Mesenchymal stem cell (in vitro differentiated cells and primary cell): ENCODE measurements at regions not wholly inside any gene's neighbourhood (a gene's known extent, or its start where the extent isn't known, plus 50 kb on each side); places are given as distances from the start of the nearest gene placed in this dataset.

Source experiments
- DNase-seq: peaks from one replicate; pipeline ENCODE4 v3.0.0-alpha.2; 2013
- H2AFZ ChIP-seq: one replicate; pipeline ENCODE4 v1.6.1; 2013; ENCODE audit warnings: low read depth, mild to moderate bottlenecking, control low read depth, inconsistent platforms, low read length, moderate library complexity
- H2AK5ac ChIP-seq: 2 replicates; pipeline ENCODE4 v1.6.1; 2013; ENCODE audit warnings: low read length, moderate library complexity, mild to moderate bottlenecking, inconsistent platforms; ENCODE audit not compliant: severe bottlenecking
- H2BK120ac ChIP-seq: one replicate; pipeline ENCODE4 v1.6.1; 2013; ENCODE audit warnings: low read depth, mild to moderate bottlenecking, inconsistent platforms, low read length, moderate library complexity
- H2BK12ac ChIP-seq, 2 experiments: one replicate each; pipeline ENCODE4 v1.6.1; 2013; ENCODE audit warnings: inconsistent platforms in 2 of 2, low read length in 2 of 2, mild to moderate bottlenecking in 2 of 2, moderate library complexity in 2 of 2, control low read depth in 1 of 2
- H2BK15ac ChIP-seq: one replicate; pipeline ENCODE4 v1.6.1; 2013; ENCODE audit warnings: mild to moderate bottlenecking, low read depth, inconsistent platforms; ENCODE audit not compliant: poor library complexity, severe bottlenecking
- H2BK5ac ChIP-seq: 2 replicates; pipeline ENCODE4 v1.6.1; 2013; ENCODE audit warnings: low read depth, mild to moderate bottlenecking, low read length, control low read depth, inconsistent platforms; ENCODE audit not compliant: poor library complexity, severe bottlenecking
- H3K14ac ChIP-seq, 2 experiments: one replicate each; pipeline ENCODE4 v1.6.1; 2013; ENCODE audit warnings: inconsistent platforms in 2 of 2, low read length in 2 of 2, control low read depth in 1 of 2, mild to moderate bottlenecking in 1 of 2, moderate library complexity in 1 of 2
- H3K18ac ChIP-seq, 2 experiments: one replicate each; pipeline ENCODE4 v1.6.1; 2013; ENCODE audit warnings: inconsistent platforms in 2 of 2, low read length in 2 of 2, control low read depth in 1 of 2, low read depth in 1 of 2, mild to moderate bottlenecking in 1 of 2
- H3K23ac ChIP-seq, 2 experiments: one replicate each; pipeline ENCODE4 v1.6.1; 2013; ENCODE audit warnings: inconsistent platforms in 2 of 2, low read length in 2 of 2, mild to moderate bottlenecking in 2 of 2, moderate library complexity in 2 of 2, control low read depth in 1 of 2
- H3K27ac ChIP-seq: 2 replicates; pipeline ENCODE4 v1.5.1; 2013; ENCODE audit warnings: mild to moderate bottlenecking, moderate library complexity, low read length, control low read depth, inconsistent platforms; ENCODE audit not compliant: poor library complexity, severe bottlenecking
- H3K27me3 ChIP-seq, 2 experiments: 2 replicates each; pipeline versions ENCODE4 v1.6.1 to v1.7.0; 2013; ENCODE audit warnings: low read length in 2 of 2, mild to moderate bottlenecking in 2 of 2, moderate library complexity in 2 of 2, control low read depth in 1 of 2, inconsistent platforms in 1 of 2; ENCODE audit not compliant: control insufficient read depth in 1 of 2, insufficient read depth in 1 of 2
- H3K36me3 ChIP-seq, 2 experiments: 2 replicates each; pipeline versions ENCODE4 v1.6.1 to v1.7.0; 2013; ENCODE audit warnings: low read length in 2 of 2, control low read depth in 1 of 2, inconsistent platforms in 1 of 2, low read depth in 1 of 2, mild to moderate bottlenecking in 1 of 2; ENCODE audit not compliant: insufficient read depth in 2 of 2, control insufficient read depth in 1 of 2
- H3K4ac ChIP-seq, 2 experiments: one replicate each; pipeline ENCODE4 v1.6.1; 2013; ENCODE audit warnings: inconsistent platforms in 2 of 2, low read length in 2 of 2, mild to moderate bottlenecking in 2 of 2, moderate library complexity in 2 of 2, control low read depth in 1 of 2, low read depth in 1 of 2
- H3K4me1 ChIP-seq: 2 replicates; pipeline ENCODE4 v1.6.1; 2013; ENCODE audit warnings: low read depth, low read length, control low read depth; ENCODE audit not compliant: control insufficient read depth, insufficient read depth
- H3K4me2 ChIP-seq: 2 replicates; pipeline ENCODE4 v1.6.1; 2013; ENCODE audit warnings: low read length, mild to moderate bottlenecking, inconsistent platforms; ENCODE audit not compliant: poor library complexity, severe bottlenecking
- H3K4me3 ChIP-seq, 2 experiments: 2 replicates each; pipeline versions ENCODE4 v1.5.1 to v1.7.0; 2013; ENCODE audit warnings: low read length in 2 of 2, mild to moderate bottlenecking in 2 of 2, control low read depth in 1 of 2, low read depth in 1 of 2; ENCODE audit not compliant: insufficient read depth in 1 of 2
- H3K79me1 ChIP-seq: replicated peaks from 2 replicates; pipeline ENCODE4 v1.6.1; 2013; ENCODE audit warnings: mild to moderate bottlenecking, control low read depth, low read length, inconsistent platforms; ENCODE audit not compliant: poor library complexity, severe bottlenecking
- H3K9ac ChIP-seq: 2 replicates; pipeline ENCODE4 v1.7.0; 2013; ENCODE audit warnings: mild to moderate bottlenecking, low read length, moderate library complexity
- H3K9me3 ChIP-seq: 2 replicates; pipeline ENCODE4 v1.7.0; 2013; ENCODE audit warnings: mild to moderate bottlenecking, low read length; ENCODE audit not compliant: control insufficient read depth
- H4K8ac ChIP-seq: one replicate; pipeline ENCODE4 v1.6.1; 2013; ENCODE audit warnings: inconsistent platforms, mild to moderate bottlenecking, low read length, moderate library complexity
- H4K91ac ChIP-seq: one replicate; pipeline ENCODE4 v1.6.1; 2013; ENCODE audit warnings: mild to moderate bottlenecking, low read length, inconsistent platforms
- WGBS: methylation state at CpG from one replicate; pipeline ENCODE4 v1.1.7; 2013; ENCODE audit warnings: mixed read lengths; 5-methylcytosine and 5-hydroxymethylcytosine counted together

GRCh38 chr2:150165988-150166312, 321.5 kb downstream of the RND3 start:
- WGBS = 100% methylated on average over 1 of the region's 1 CpG
- H3K4me3 ChIP-seq = no peak overlapping the region
- H3K36me3 ChIP-seq = no peaks in the 10 kb centered on the region
- H3K23ac ChIP-seq = no peak overlapping the region
- no peak overlapping the region for H2BK15ac ChIP-seq
- H3K9ac ChIP-seq = no peak overlapping the region
- no peak overlapping the region for H2BK120ac ChIP-seq
- H3K14ac ChIP-seq = no peak overlapping the region
- H3K4ac ChIP-seq = no peak overlapping the region
- H3K4me2 ChIP-seq = no peak overlapping the region
- no peaks in the 10 kb centered on the region for H3K27me3 ChIP-seq
- H2BK5ac ChIP-seq = no peak overlapping the region
- H2BK12ac ChIP-seq = peak overlapping the region in 1 of 2 experiments; percentile 4
- H4K91ac ChIP-seq = peak overlapping the region; percentile 34
- H2AK5ac ChIP-seq = peak overlapping the region; percentile 58
- no peak overlapping the region for H4K8ac ChIP-seq
- no peaks in the 10 kb centered on the region for H3K9me3 ChIP-seq
- no peak for DNase-seq
- no peaks in the 10 kb centered on the region for H3K79me1 ChIP-seq
- no peak overlapping the region for H3K27ac ChIP-seq
- H3K4me1 ChIP-seq = peaks cover under 1% of the 10 kb centered on the region
- H3K18ac ChIP-seq = peak overlapping the region; percentile 37 to 44
- H2AFZ ChIP-seq = no peak overlapping the region

GRCh38 chr2:150165442-150165841, 322.0 kb downstream of the RND3 start:
- no peak overlapping the region for H4K91ac ChIP-seq
- no peaks in the 10 kb centered on the region for H3K27me3 ChIP-seq
- no peak overlapping the region for H3K4me3 ChIP-seq
- H3K36me3 ChIP-seq = no peaks in the 10 kb centered on the region
- WGBS = 97% methylated on average over 5 of the region's 6 CpGs
- H4K8ac ChIP-seq = no peak overlapping the region
- H2BK5ac ChIP-seq = no peak overlapping the region
- no peak for DNase-seq
- H3K79me1 ChIP-seq = no peaks in the 10 kb centered on the region
- H3K9ac ChIP-seq = no peak overlapping the region
- no peak overlapping the region for H3K23ac ChIP-seq
- H2AFZ ChIP-seq = no peak overlapping the region
- H3K4ac ChIP-seq = no peak overlapping the region
- H2AK5ac ChIP-seq = no peak overlapping the region
- no peak overlapping the region for H3K4me2 ChIP-seq
- no peak overlapping the region for H2BK120ac ChIP-seq
- no peak overlapping the region for H2BK12ac ChIP-seq
- no peak overlapping the region for H3K14ac ChIP-seq
- no peak overlapping the region for H2BK15ac ChIP-seq
- no peak overlapping the region for H3K18ac ChIP-seq
- no peaks in the 10 kb centered on the region for H3K4me1 ChIP-seq
- H3K9me3 ChIP-seq = no peaks in the 10 kb centered on the region
- no peak overlapping the region for H3K27ac ChIP-seq

GRCh38 chr2:150162241-150162942, 325.1 kb downstream of the RND3 start:
- no peak overlapping the region for H2BK120ac ChIP-seq
- H2AFZ ChIP-seq = no peak overlapping the region
- no peak overlapping the region for H2BK5ac ChIP-seq
- H3K9ac ChIP-seq = no peak overlapping the region
- H2BK15ac ChIP-seq = no peak overlapping the region
- H3K4ac ChIP-seq = no peak overlapping the region
- no peaks in the 10 kb centered on the region for H3K4me1 ChIP-seq
- no peak overlapping the region for H3K14ac ChIP-seq
- no peak overlapping the region for H2BK12ac ChIP-seq
- no peak overlapping the region for H3K23ac ChIP-seq
- H3K79me1 ChIP-seq = no peaks in the 10 kb centered on the region
- H3K4me2 ChIP-seq = no peak overlapping the region
- H3K27ac ChIP-seq = no peak overlapping the region
- no peak overlapping the region for H3K18ac ChIP-seq
- no peak for DNase-seq
- no peak overlapping the region for H3K4me3 ChIP-seq
- H2AK5ac ChIP-seq = no peak overlapping the region
- H4K8ac ChIP-seq = no peak overlapping the region
- H4K91ac ChIP-seq = no peak overlapping the region
- no peaks in the 10 kb centered on the region for H3K36me3 ChIP-seq
- H3K9me3 ChIP-seq = no peaks in the 10 kb centered on the region
- no peaks in the 10 kb centered on the region for H3K27me3 ChIP-seq
- 92% methylated on average over 6 of the region's 6 CpGs for WGBS

GRCh38 chr2:150160058-150160457, 327.4 kb downstream of the RND3 start:
- Histone ChIP-seq H3K27ac (no peak overlapping the region), H3K36me3 (no peaks in the 10 kb centered on the region), H3K4me3 (no peak overlapping the region), H2BK5ac (no peak overlapping the region), H3K4me2 (no peak overlapping the region), H3K4me1 (peaks cover 2% of the 10 kb centered on the region), H4K8ac (no peak overlapping the region), H3K4ac (no peak overlapping the region), H2BK120ac (no peak overlapping the region), H4K91ac (no peak overlapping the region), H3K79me1 (no peaks in the 10 kb centered on the region), H2BK12ac (no peak overlapping the region), H2BK15ac (no peak overlapping the region), H3K23ac (no peak overlapping the region), H2AK5ac (no peak overlapping the region), H3K18ac (no peak overlapping the region), H3K9ac (no peak overlapping the region), H2AFZ (no peak overlapping the region), H3K14ac (no peak overlapping the region), H3K9me3 (no peaks in the 10 kb centered on the region), H3K27me3 (no peaks in the 10 kb centered on the region)
- no peak for DNase-seq
- WGBS = 93% methylated on average over 4 of the region's 6 CpGs
